ENCODE measurements at regions not wholly inside any gene's neighbourhood (a gene's known extent, or its start where the extent isn't known, plus 50 kb on each side); places are given as distances from the start of the nearest gene placed in this dataset.

GRCh38 chr10:3622845-3623621 is 162.0 kb downstream of the KLF6 start:
- Histone ChIP-seq H3K27me3 (no peaks in the 10 kb centered on the region), H3K9me3 (no peaks in the 10 kb centered on the region), H3K4me1 (no peaks in the 10 kb centered on the region), H3K27ac (no peak overlapping the region), H3K36me3 (ENCODE audit: low read depth, missing control alignments) (no peaks in the 10 kb centered on the region), H3K4me3 (no peak overlapping the region)
- WGBS, 2 donors, result 78 to 81% methylated on average over 3 of the region's 3 CpGs
- no peak for TF ChIP-seq POLR2A (IDR thresholded peaks at IDR 0.05)
- TF ChIP-seq, protein P1, sequence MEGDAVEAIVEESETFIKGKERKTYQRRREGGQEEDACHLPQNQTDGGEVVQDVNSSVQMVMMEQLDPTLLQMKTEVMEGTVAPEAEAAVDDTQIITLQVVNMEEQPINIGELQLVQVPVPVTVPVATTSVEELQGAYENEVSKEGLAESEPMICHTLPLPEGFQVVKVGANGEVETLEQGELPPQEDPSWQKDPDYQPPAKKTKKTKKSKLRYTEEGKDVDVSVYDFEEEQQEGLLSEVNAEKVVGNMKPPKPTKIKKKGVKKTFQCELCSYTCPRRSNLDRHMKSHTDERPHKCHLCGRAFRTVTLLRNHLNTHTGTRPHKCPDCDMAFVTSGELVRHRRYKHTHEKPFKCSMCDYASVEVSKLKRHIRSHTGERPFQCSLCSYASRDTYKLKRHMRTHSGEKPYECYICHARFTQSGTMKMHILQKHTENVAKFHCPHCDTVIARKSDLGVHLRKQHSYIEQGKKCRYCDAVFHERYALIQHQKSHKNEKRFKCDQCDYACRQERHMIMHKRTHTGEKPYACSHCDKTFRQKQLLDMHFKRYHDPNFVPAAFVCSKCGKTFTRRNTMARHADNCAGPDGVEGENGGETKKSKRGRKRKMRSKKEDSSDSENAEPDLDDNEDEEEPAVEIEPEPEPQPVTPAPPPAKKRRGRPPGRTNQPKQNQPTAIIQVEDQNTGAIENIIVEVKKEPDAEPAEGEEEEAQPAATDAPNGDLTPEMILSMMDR (IDR thresholded peaks at IDR 0.05), result no peak
- DNase-seq, result no peak
- intact Hi-C loops (cut with DNase I; ENCODE audit: low total_unique reads), result no loop called here

DNA sequence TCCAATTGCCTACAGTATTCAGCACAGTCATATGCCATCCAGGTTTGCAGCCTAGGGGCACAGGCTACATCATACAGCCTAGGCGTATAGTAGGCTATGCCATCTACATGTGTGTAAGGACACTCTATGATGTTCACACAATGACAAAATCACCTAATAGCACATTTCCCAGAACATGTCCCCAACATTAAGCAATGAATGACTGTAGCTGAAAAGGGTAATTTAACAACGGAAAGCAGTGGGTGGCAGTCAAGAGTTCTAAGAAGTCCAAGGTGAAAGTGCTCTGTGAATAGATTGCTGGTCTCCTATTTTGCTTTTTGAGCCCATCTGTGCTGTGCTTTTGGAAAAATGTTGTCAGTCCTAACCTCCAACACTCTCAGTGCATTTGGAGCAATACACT is 162.6 kb downstream of the KLF6 start:
- intact Hi-C loops (cut with DNase I; ENCODE audit: low total_unique reads), result no loop called here
- H3K36me3 ChIP-seq (ENCODE audit: low read depth, missing control alignments), result no peaks in the 10 kb centered on the region
- H3K27ac ChIP-seq, result no peak overlapping the region
- no peaks in the 10 kb centered on the region for H3K4me1 ChIP-seq
- no peaks in the 10 kb centered on the region for H3K9me3 ChIP-seq
- TF ChIP-seq POLR2A (IDR thresholded peaks at IDR 0.05), result no peak
- TF ChIP-seq, protein P1 (IDR thresholded peaks at IDR 0.05), result no peak
- no peak overlapping the region for H3K4me3 ChIP-seq
- WGBS, 2 donors, result 88 to 96% methylated on average over 2 of the region's 2 CpGs
- DNase-seq, result no peak
- H3K27me3 ChIP-seq, result no peaks in the 10 kb centered on the region

- Histone ChIP-seq H3K9me3 (no peaks in the 10 kb centered on the region), H3K4me3 (no peak overlapping the region), H3K27me3 (no peaks in the 10 kb centered on the region), H3K4me1 (no peaks in the 10 kb centered on the region), H3K36me3 (ENCODE audit: low read depth, missing control alignments) (no peaks in the 10 kb centered on the region), H3K27ac (no peak overlapping the region)
- no peak for TF ChIP-seq POLR2A (IDR thresholded peaks at IDR 0.05)
- TF ChIP-seq, protein P1 (IDR thresholded peaks at IDR 0.05), result no peak
- WGBS, 2 donors, result 78 to 82% methylated on average over 2 of the region's 2 CpGs
- no peak for DNase-seq
- intact Hi-C loops (cut with DNase I; ENCODE audit: low total_unique reads), result no loop called here
Observed at GRCh38 chr10:3620818-3621217, 164.2 kb downstream of the KLF6 start.

GRCh38 chr10:3619241-3619640 is 165.8 kb downstream of the KLF6 start:
- intact Hi-C loops (cut with DNase I; ENCODE audit: low total_unique reads), result no loop called here
- H3K36me3 ChIP-seq (ENCODE audit: low read depth, missing control alignments), result no peaks in the 10 kb centered on the region
- H3K4me1 ChIP-seq, result no peaks in the 10 kb centered on the region
- DNase-seq, result no peak
- TF ChIP-seq, protein P1 (IDR thresholded peaks at IDR 0.05), result no peak
- no peak for TF ChIP-seq POLR2A (IDR thresholded peaks at IDR 0.05)
- no peak overlapping the region for H3K27ac ChIP-seq
- H3K9me3 ChIP-seq, result no peaks in the 10 kb centered on the region
- no peaks in the 10 kb centered on the region for H3K27me3 ChIP-seq
- H3K4me3 ChIP-seq, result no peak overlapping the region
- 64 to 70% methylated on average over 2 of the region's 2 CpGs for WGBS, 2 donors

GRCh38 chr10:3616880-3617279 is 168.1 kb downstream of the KLF6 start:
- H3K4me3 ChIP-seq, result no peak overlapping the region
- DNase-seq, result no peak
- no peak overlapping the region for H3K27ac ChIP-seq
- H3K27me3 ChIP-seq, result no peaks in the 10 kb centered on the region
- TF ChIP-seq, protein P1 (IDR thresholded peaks at IDR 0.05), result no peak
- TF ChIP-seq POLR2A (IDR thresholded peaks at IDR 0.05), result no peak
- no peaks in the 10 kb centered on the region for H3K9me3 ChIP-seq
- H3K4me1 ChIP-seq, result no peaks in the 10 kb centered on the region
- no peaks in the 10 kb centered on the region for H3K36me3 ChIP-seq (ENCODE audit: low read depth, missing control alignments)
- intact Hi-C loops (cut with DNase I; ENCODE audit: low total_unique reads), result no loop called here
